Ascending aorta (tissue), 2 donors: ENCODE measurements at regions not wholly inside any gene's neighbourhood (a gene's known extent, or its start where the extent isn't known, plus 50 kb on each side); places are given as distances from the start of the nearest gene placed in this dataset.

Source experiments
- DNase-seq, 2 donors: peaks; one replicate each; pipeline ENCODE4 v3.0.0-alpha.2; 2019; ENCODE audit warnings: low spot score in 2 of 2
- H3K27ac ChIP-seq, 2 donors: fragments of 200-600 bp; sonication (generic); one replicate each; pipeline ENCODE4 v1.5.1; 2016 to 2017; ENCODE audit warnings: mild to moderate bottlenecking in 1 of 2
- H3K27me3 ChIP-seq: fragments of 200-600 bp; sonication (generic); one replicate; pipeline ENCODE4 v1.5.1; 2017
- H3K36me3 ChIP-seq, 2 donors: fragments of 200-600 bp; sonication (generic); one replicate each; pipeline ENCODE4 v1.5.1; 2016
- H3K4me1 ChIP-seq, 2 donors: fragments of 200-600 bp; sonication (generic); one replicate each; pipeline ENCODE4 v1.5.1; 2016 to 2017; ENCODE audit warnings: mild to moderate bottlenecking in 1 of 2
- H3K4me3 ChIP-seq, 2 donors: fragments of 200-600 bp; sonication (generic); one replicate each; pipeline ENCODE4 v1.5.1; 2016 to 2017; ENCODE audit warnings: mild to moderate bottlenecking in 1 of 2
- H3K9me3 ChIP-seq, 2 donors: fragments of 200-600 bp; sonication (generic); one replicate each; pipeline ENCODE4 v1.5.1; 2016
- CTCF ChIP-seq, 3 experiments: fragments of 200-600 bp in 2 of 3; fragments of 450-650 bp in 1 of 3; sonication (generic) in 2 of 3; IDR thresholded peaks; one replicate each; pipeline ENCODE4 v1.5.1; 2016 to 2019; ENCODE audit warnings: antibody characterized with exemption in 3 of 3, mild to moderate bottlenecking in 1 of 3, moderate library complexity in 1 of 3
- intact Hi-C: fragments of 100-400 bp; cut with DNase I; formaldehyde crosslinking; loops from one replicate; pipeline ENCODE4 v1.15.1; 2023

- Histone ChIP-seq H3K36me3 (no peaks in the 10 kb centered on the region), H3K4me3 (no peak overlapping the region), H3K27me3 (no peaks in the 10 kb centered on the region), H3K4me1 (no peaks in the 10 kb centered on the region), H3K9me3 (no peaks in the 10 kb centered on the region), H3K27ac (no peak overlapping the region)
- no peak for DNase-seq
- TF ChIP-seq CTCF (IDR thresholded peaks at IDR 0.05): no peak
- intact Hi-C loops: no loop called here
Measured at GRCh38 chr4:126475730-126476129, 1157.0 kb upstream of the INTU start.

- no peak overlapping the region for H3K27ac ChIP-seq
- intact Hi-C loops: no loop called here
- no peaks in the 10 kb centered on the region for H3K4me1 ChIP-seq
- TF ChIP-seq CTCF (IDR thresholded peaks at IDR 0.05): no peak
- H3K36me3 ChIP-seq: no peaks in the 10 kb centered on the region
- H3K9me3 ChIP-seq: no peaks in the 10 kb centered on the region
- H3K4me3 ChIP-seq: no peak overlapping the region
- no peak for DNase-seq
- no peaks in the 10 kb centered on the region for H3K27me3 ChIP-seq
Measured at GRCh38 chr4:126479709-126480108, 1153.0 kb upstream of the INTU start.

GRCh38 chr4:126482311-126482710 is 1150.4 kb upstream of the INTU start:
- Histone ChIP-seq H3K4me3 (no peak overlapping the region), H3K9me3 (no peaks in the 10 kb centered on the region), H3K27me3 (no peaks in the 10 kb centered on the region), H3K4me1 (no peaks in the 10 kb centered on the region), H3K27ac (no peak overlapping the region), H3K36me3 (no peaks in the 10 kb centered on the region)
- TF ChIP-seq CTCF (IDR thresholded peaks at IDR 0.05): no peak
- no peak for DNase-seq
- intact Hi-C loops: no loop called here

- no peak for TF ChIP-seq CTCF (IDR thresholded peaks at IDR 0.05)
- intact Hi-C loops: no loop called here
Measured at GRCh38 chr4:126486377-126486776, 1146.4 kb upstream of the INTU start.

GRCh38 chr4:126489826-126490463 is 1142.8 kb upstream of the INTU start:
- no peak for DNase-seq
- no peak overlapping the region for H3K4me3 ChIP-seq
- no peaks in the 10 kb centered on the region for H3K36me3 ChIP-seq
- H3K9me3 ChIP-seq: peaks cover 0 to 3% of the 10 kb centered on the region in 2 donors
- intact Hi-C loops: no loop called here
- no peak overlapping the region for H3K27ac ChIP-seq
- TF ChIP-seq CTCF (IDR thresholded peaks at IDR 0.05): no peak
- H3K27me3 ChIP-seq: no peaks in the 10 kb centered on the region
- H3K4me1 ChIP-seq: no peaks in the 10 kb centered on the region

More at GRCh38 chr4:126486377-126486776, 1146.4 kb upstream of the INTU start:
- H3K27me3 ChIP-seq: no peaks in the 10 kb centered on the region
- H3K36me3 ChIP-seq: no peaks in the 10 kb centered on the region
- H3K4me3 ChIP-seq: no peak overlapping the region
- H3K9me3 ChIP-seq: peaks cover 0 to 3% of the 10 kb centered on the region in 2 donors
- no peaks in the 10 kb centered on the region for H3K4me1 ChIP-seq
- DNase-seq: no peak
- H3K27ac ChIP-seq: no peak overlapping the region
